ENCODE measurements at regions not wholly inside any gene's neighbourhood (a gene's known extent, or its start where the extent isn't known, plus 50 kb on each side); places are given as distances from the start of the nearest gene placed in this dataset.

DNA sequence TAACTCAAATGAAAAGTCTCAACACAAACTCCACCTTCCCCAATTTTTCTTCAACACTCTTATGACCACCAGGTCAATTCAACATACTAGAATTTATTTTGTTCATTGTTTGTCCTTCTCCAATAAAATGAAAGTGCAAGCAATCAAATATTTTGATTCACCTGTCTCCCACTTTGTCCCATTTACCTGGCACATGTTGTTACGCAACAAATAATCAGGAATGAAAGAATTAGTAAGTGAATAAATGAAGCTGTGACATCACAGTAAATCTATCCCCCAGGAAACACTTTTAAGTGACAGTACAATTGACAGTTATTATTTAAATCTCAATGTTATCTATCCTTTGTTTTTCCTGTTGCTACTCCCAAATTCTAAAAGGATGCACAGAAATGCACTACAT, 393.7 kb upstream of the OPRM1 start:
- TF ChIP-seq, protein P1, sequence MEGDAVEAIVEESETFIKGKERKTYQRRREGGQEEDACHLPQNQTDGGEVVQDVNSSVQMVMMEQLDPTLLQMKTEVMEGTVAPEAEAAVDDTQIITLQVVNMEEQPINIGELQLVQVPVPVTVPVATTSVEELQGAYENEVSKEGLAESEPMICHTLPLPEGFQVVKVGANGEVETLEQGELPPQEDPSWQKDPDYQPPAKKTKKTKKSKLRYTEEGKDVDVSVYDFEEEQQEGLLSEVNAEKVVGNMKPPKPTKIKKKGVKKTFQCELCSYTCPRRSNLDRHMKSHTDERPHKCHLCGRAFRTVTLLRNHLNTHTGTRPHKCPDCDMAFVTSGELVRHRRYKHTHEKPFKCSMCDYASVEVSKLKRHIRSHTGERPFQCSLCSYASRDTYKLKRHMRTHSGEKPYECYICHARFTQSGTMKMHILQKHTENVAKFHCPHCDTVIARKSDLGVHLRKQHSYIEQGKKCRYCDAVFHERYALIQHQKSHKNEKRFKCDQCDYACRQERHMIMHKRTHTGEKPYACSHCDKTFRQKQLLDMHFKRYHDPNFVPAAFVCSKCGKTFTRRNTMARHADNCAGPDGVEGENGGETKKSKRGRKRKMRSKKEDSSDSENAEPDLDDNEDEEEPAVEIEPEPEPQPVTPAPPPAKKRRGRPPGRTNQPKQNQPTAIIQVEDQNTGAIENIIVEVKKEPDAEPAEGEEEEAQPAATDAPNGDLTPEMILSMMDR (IDR thresholded peaks at IDR 0.05) = no peak
- TF ChIP-seq ZFX (IDR thresholded peaks at IDR 0.05; ENCODE audit: borderline replicate concordance) = no peak
